ENCODE measurements at regions not wholly inside any gene's neighbourhood (a gene's known extent, or its start where the extent isn't known, plus 50 kb on each side); places are given as distances from the start of the nearest gene placed in this dataset.
A peak's percentile ranks its signal among the peaks of the same experiment; 100 is the strongest.

DNA sequence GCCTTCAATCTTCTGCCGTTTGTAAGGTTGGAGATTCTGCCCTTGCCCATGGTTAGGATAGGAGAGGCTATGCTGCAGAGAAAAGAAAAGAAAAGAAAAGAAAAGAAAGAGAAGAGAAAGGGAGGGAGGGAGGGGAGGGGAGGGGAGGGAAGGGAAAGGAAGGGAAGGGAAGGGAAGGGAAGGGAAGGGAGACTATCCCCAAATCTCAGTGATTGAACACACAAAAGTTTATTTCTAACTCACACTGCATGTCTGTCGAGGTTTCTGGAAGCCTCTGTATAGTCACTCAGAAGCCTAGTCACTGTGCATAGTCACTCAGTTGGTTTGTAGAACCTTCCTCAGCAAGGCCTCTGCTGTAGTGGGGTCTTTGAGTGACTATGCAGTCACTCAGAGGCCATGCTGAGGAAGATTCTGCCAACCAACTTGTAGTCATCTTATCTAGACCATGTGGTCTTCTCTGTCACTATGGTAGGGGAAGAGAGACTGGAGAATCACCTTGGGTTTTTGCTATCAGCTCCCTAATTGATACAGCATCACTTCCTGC is 52.3 kb upstream of the ABCC9 start:
- DNase-seq (ENCODE audit: insufficient read length, low spot score) (no peak), FAIRE-seq (no peak)
- TF ChIP-seq PAX5 (IDR thresholded peaks at IDR 0.05; ENCODE audit: insufficient read depth, low read length, severe bottlenecking): no peak
- TF ChIP-seq POU2F2 (IDR thresholded peaks at IDR 0.05; ENCODE audit: low read depth, low read length): no peak
- TF ChIP-seq POLR2AphosphoS5 (IDR thresholded peaks at IDR 0.05; ENCODE audit: low read depth, low read length): no peak
- no peak for TF ChIP-seq POLR2A (IDR thresholded peaks at IDR 0.05; ENCODE audit: low read depth, low read length)
- TF ChIP-seq TAF1 (IDR thresholded peaks at IDR 0.05; ENCODE audit: low read depth, low read length): no peak
- TF ChIP-seq SPI1 (IDR thresholded peaks at IDR 0.05; ENCODE audit: low read depth, low read length): no peak

DNA sequence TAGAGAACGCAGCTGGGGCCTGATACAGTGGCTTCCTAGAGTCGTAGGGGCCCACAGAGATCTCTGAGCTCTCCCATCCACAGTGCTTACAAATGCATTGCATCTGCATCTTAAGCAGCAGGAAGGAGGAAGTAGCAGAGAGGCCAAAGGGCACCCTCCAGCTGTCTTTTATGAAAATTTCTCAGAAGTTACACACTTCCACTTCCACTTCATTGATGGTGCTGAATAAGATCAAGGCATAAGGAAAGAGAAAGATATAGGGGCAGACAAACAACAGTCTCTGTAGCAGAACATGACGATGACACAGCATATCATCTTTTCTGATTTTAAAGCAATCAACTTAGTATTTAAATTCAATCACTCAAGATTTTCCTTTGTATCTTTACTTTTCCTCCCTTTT is 51.6 kb upstream of the ABCC9 start:
- TF ChIP-seq SPI1 (IDR thresholded peaks at IDR 0.05; ENCODE audit: low read depth, low read length) (peak; percentile 16; the same call in 1 of the 2 replicates), POLR2AphosphoS5 (IDR thresholded peaks at IDR 0.05; ENCODE audit: low read depth, low read length) (no peak)
- DNase-seq (ENCODE audit: insufficient read length, low spot score) (no peak), FAIRE-seq (no peak)

DNA sequence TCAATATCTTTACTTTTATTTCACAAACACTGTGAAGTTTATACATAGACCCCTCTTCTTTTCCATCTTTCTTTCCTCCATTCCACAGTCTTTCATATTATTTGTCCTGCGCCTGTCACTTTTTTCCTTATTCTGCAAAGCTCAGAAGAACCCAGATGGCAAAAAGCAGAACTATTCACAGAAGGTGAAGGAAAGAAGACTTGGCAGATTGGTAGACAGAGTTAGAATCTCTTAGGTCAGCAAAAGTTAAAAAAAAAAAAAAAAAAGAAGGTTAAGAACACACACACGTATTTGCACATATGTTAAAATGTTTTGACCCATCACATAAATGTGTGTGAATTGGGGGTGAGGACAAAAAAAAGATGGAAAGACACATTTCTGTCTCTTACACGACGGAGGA is 50.3 kb upstream of the ABCC9 start:
- no peak for DNase-seq (ENCODE audit: insufficient read length, low spot score)
- no peak for FAIRE-seq
- TF ChIP-seq POLR2AphosphoS5 (IDR thresholded peaks at IDR 0.05; ENCODE audit: low read depth, low read length): no peak
- TF ChIP-seq PAX5 (IDR thresholded peaks at IDR 0.05; ENCODE audit: insufficient read depth, low read length, severe bottlenecking): no peak
- no peak for TF ChIP-seq POLR2A (IDR thresholded peaks at IDR 0.05; ENCODE audit: low read depth, low read length)
- TF ChIP-seq POU2F2 (IDR thresholded peaks at IDR 0.05; ENCODE audit: low read depth, low read length): no peak
- no peak for TF ChIP-seq SPI1 (IDR thresholded peaks at IDR 0.05; ENCODE audit: low read depth, low read length)
- no peak for TF ChIP-seq TAF1 (IDR thresholded peaks at IDR 0.05; ENCODE audit: low read depth, low read length)
